ENCODE measurements at regions not wholly inside any gene's neighbourhood (a gene's known extent, or its start where the extent isn't known, plus 50 kb on each side); places are given as distances from the start of the nearest gene placed in this dataset.
"Not testable (repeated sequence)": the region's sequence is repeated elsewhere in the genome, so short reads cannot be mapped to it uniquely, and the experiment has no call there.

DNA sequence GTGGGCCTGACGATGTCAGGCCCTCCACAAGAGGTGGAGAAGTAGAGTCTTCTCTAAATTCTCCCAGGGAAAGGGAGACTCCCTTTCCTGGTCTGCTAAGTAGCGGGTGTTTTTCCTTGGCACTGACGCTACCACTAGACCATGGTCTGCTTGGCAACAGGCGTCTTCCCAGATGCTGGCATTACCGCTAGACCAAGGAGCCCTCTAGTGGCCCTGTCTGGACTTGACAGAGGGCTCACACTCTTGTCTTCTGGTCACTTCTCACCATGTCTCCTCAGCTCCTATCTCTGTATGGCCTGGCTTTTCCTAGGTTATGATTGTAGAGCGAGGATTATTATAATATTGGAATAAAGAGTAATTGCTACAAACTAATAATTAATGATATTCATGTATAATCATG is 51.1 kb upstream of the RASSF6 start:
- DNase-seq (ENCODE audit: low read depth); H3K4me3 ChIP-seq (ENCODE audit: low read depth, low read length): not testable (repeated sequence)
- TF ChIP-seq, protein P1, sequence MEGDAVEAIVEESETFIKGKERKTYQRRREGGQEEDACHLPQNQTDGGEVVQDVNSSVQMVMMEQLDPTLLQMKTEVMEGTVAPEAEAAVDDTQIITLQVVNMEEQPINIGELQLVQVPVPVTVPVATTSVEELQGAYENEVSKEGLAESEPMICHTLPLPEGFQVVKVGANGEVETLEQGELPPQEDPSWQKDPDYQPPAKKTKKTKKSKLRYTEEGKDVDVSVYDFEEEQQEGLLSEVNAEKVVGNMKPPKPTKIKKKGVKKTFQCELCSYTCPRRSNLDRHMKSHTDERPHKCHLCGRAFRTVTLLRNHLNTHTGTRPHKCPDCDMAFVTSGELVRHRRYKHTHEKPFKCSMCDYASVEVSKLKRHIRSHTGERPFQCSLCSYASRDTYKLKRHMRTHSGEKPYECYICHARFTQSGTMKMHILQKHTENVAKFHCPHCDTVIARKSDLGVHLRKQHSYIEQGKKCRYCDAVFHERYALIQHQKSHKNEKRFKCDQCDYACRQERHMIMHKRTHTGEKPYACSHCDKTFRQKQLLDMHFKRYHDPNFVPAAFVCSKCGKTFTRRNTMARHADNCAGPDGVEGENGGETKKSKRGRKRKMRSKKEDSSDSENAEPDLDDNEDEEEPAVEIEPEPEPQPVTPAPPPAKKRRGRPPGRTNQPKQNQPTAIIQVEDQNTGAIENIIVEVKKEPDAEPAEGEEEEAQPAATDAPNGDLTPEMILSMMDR (IDR thresholded peaks at IDR 0.05; ENCODE audit: insufficient read depth, low read depth, low read length, missing control alignments): peak; percentile 21

DNA sequence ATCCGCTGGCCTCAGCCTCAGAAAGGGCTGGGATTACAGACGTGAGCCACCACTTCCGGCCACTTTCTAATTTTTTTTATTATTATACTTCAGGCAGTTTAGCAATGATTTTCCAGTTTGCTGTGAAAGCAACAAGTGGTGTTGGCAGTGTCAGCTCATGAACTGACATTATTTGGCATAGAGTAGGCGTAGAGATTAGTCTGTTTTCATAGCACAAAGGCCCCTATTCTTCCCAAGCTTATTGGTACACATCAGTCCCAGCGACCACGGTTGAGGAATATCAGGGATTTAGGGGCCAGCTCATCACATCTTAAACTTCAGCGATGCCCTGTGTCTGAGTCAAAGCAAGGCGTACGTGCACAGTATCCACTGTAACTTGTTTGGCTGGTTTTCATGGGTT is 53.0 kb upstream of the RASSF6 start:
- TF ChIP-seq, protein P1 (IDR thresholded peaks at IDR 0.05; ENCODE audit: insufficient read depth, low read depth, low read length, missing control alignments): no peak
- no peak overlapping the region for H3K4me3 ChIP-seq (ENCODE audit: low read depth, low read length)
- no peak for DNase-seq (ENCODE audit: low read depth)

DNA sequence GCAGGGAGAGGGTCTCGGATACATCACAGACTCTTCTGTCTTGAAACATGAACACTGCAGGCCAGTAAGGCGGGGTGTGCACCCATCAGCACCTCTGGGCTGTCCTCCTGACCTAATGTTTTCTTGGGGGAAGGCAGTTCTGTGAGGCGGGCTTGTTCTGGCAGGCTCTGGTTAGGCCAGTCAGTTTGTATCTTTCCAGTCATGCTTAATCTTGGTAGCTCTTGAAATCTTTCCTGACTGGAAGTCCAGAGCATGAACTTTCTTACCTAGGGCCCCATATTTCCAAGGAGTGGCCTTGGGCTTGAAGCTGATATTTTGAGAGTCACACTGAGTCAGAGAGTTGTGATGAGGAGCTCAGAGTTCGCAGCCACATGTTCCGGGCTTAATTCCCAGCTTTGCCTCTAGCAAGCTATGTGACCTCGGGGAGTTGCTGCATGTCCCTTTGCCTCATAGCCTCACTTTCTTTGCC is 54.2 kb upstream of the RASSF6 start:
- no peak for DNase-seq (ENCODE audit: low read depth)
- no peak overlapping the region for H3K4me3 ChIP-seq (ENCODE audit: low read depth, low read length)
- TF ChIP-seq, protein P1 (IDR thresholded peaks at IDR 0.05; ENCODE audit: insufficient read depth, low read depth, low read length, missing control alignments): no peak

DNA sequence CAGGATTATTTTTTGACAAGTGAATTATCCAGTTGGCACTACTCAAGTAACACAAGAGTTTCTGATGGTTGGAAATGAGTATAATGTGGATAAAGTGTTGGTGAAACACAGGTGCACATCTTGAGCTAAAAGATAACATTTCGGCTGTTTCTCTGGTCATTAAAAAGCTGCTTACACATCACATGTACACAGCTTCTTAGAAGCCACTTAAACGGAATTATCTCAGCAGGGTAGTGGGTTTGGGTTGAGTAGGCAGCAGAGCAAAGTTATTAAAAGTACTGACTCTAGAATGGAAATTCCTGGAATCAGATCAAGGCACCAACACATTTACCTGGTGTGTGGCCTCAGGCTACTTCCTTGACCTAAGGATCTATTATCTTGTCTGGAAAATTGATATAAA is 55.4 kb upstream of the RASSF6 start:
- DNase-seq (ENCODE audit: low read depth): no peak
- H3K4me3 ChIP-seq (ENCODE audit: low read depth, low read length): no peak overlapping the region
- TF ChIP-seq, protein P1 (IDR thresholded peaks at IDR 0.05; ENCODE audit: insufficient read depth, low read depth, low read length, missing control alignments): no peak

DNA sequence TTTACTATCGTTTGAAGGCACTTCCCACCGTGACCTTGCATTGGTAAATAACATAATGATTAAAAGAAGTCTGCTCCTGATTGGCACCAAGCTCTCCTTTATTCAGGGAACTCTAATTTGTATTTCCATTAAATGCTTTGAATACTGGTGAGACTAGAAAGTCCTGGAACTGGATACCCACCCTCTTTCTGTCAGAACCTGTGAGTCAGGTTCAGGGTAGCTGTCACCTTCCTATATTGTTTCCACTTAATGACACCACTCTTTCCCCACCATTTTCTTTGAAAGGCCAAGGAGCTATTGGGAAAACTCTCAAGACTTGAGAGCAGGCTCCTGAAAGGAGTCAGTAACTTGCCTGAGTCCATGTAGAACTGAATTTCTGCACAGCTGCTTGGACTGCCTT is 55.9 kb upstream of the RASSF6 start:
- H3K4me3 ChIP-seq (ENCODE audit: low read depth, low read length): no peak overlapping the region
- TF ChIP-seq, protein P1 (IDR thresholded peaks at IDR 0.05; ENCODE audit: insufficient read depth, low read depth, low read length, missing control alignments): no peak
- no peak for DNase-seq (ENCODE audit: low read depth)

DNA sequence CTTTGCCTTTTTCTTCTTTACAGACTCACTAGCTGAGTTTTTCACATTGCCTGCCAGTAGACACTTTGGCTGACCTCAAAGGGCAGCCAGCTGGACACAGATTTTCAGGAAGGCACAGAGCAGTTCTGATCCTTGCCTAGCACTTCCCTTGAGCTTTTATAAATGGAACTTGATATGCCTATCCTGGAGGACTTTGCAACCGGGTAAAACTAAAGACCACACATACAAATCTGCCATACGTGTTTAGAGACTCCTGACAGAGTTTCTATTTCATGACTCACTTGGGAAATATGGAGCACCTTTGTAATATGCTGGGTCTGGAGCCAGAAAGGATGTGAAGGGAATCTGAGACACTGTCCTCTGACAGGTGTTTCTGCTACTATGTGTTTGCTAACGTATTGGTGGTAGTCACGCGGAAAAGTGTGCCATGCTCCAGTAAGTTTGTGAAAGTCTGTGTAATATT is 56.7 kb upstream of the RASSF6 start:
- H3K4me3 ChIP-seq (ENCODE audit: low read depth, low read length): no peak overlapping the region
- TF ChIP-seq, protein P1 (IDR thresholded peaks at IDR 0.05; ENCODE audit: insufficient read depth, low read depth, low read length, missing control alignments): no peak
- DNase-seq (ENCODE audit: low read depth): no peak

DNA sequence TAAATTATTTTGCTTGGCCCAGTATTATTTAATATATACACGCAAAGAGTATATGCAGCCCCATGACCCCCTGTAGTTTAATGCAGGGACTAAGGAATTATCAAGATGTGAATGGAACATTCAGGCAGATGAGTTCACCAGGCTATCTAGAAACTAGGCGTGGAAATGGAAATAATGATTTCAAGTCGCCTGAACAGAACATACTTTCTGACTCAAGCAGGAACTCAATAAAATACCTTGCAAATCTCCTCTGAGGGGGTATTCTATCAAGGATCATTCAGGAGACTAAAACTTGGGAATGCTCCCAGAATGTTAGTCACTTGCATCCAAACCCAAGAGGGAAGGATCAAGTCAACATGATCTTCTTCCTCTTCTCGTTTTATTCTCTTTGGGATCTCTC is 59.6 kb upstream of the RASSF6 start:
- TF ChIP-seq, protein P1 (IDR thresholded peaks at IDR 0.05; ENCODE audit: insufficient read depth, low read depth, low read length, missing control alignments): no peak
- DNase-seq (ENCODE audit: low read depth): no peak
- H3K4me3 ChIP-seq (ENCODE audit: low read depth, low read length): no peak overlapping the region
